Loucy (cell line): ENCODE measurements at regions not wholly inside any gene's neighbourhood (a gene's known extent, or its start where the extent isn't known, plus 50 kb on each side); places are given as distances from the start of the nearest gene placed in this dataset.

ENCODE experiments used
- CTCF ChIP-seq: fragments of 200-600 bp; sonication (generic); conservative IDR thresholded peaks from 2 replicates; pipeline ENCODE4 v1.5.1; 2014; ENCODE audit warnings: mild to moderate bottlenecking, antibody characterized with exemption, low read length
- EZH2phosphoT487 ChIP-seq: fragments of 200-600 bp; IDR thresholded peaks from 2 replicates; pipeline ENCODE4 v1.6.1; 2018; ENCODE audit warnings: antibody characterized with exemption, mild to moderate bottlenecking, moderate library complexity, borderline replicate concordance

DNA sequence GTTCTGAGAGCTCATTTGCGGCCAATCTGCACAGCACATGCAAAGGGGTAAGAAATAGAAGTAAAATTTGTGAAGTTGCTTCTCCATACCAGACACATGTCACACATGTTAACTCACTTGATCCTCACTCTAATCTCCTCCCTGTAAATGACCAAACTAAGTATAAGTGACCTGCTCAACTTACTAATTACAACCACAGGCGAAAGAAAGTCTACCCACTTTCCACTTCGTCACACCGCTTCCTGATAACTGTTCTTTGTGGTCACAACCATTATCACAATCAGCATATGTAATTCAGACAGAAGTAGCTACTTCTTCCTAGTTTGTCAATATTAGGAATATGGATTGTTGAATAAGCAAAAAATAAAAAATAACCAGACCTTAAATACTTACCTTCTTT lies 293.7 kb upstream of the CLEC14A start:
- TF ChIP-seq CTCF (no peak), EZH2phosphoT487 (no peak)
